Skin epidermis (tissue), 12 donors: ENCODE measurements at regions not wholly inside any gene's neighbourhood (a gene's known extent, or its start where the extent isn't known, plus 50 kb on each side); places are given as distances from the start of the nearest gene placed in this dataset.
"Not testable (repeated sequence)": the region's sequence is repeated elsewhere in the genome, so short reads cannot be mapped to it uniquely, and the experiment has no call there.

Experiments used
- H3K27ac ChIP-seq, 21 experiments: fragments of 200-600 bp; sonication (generic) in 11 of 21; one replicate each; pipeline ENCODE4 v1.5.0; 2020; ENCODE audit warnings: mild to moderate bottlenecking in 3 of 21, inconsistent platforms in 2 of 21, moderate library complexity in 2 of 21
- H3K4me3 ChIP-seq, 7 experiments: fragments of 200-600 bp; sonication (generic) in 2 of 7; one replicate each; pipeline ENCODE4 v1.5.0; 2020; ENCODE audit warnings: inconsistent platforms in 2 of 7, mild to moderate bottlenecking in 2 of 7, moderate library complexity in 1 of 7

DNA sequence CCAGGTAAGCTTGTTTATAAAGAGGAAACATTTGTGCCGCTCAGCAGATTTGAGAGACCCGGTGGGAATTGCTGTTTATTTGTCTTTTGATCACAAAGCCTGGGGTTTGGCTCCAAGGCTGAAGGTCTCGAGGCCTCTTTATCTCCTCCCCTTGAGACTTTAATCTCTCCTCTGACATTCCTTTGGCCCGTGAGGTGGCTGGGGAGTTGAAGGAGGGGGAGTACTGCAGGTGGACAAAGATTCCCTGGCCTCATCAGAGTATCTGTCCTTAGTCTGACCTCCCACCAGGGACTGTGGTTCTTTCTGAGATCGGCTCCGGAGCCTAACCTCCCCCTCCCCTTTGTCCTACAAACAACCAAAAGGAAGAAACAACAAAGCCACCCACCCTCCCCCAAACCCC, 216.5 kb downstream of the MID1IP1 start:
- Histone ChIP-seq H3K27ac (no peak overlapping the region), H3K4me3 (no peak overlapping the region)

GRCh38 chrX:39018541-39018940, 217.3 kb downstream of the MID1IP1 start:
- Histone ChIP-seq H3K27ac (no peak overlapping the region), H3K4me3 (no peak overlapping the region)

- H3K4me3 ChIP-seq = no peak overlapping the region
- no peak overlapping the region for H3K27ac ChIP-seq
Observed at GRCh38 chrX:39019056-39019455, 217.8 kb downstream of the MID1IP1 start.

DNA sequence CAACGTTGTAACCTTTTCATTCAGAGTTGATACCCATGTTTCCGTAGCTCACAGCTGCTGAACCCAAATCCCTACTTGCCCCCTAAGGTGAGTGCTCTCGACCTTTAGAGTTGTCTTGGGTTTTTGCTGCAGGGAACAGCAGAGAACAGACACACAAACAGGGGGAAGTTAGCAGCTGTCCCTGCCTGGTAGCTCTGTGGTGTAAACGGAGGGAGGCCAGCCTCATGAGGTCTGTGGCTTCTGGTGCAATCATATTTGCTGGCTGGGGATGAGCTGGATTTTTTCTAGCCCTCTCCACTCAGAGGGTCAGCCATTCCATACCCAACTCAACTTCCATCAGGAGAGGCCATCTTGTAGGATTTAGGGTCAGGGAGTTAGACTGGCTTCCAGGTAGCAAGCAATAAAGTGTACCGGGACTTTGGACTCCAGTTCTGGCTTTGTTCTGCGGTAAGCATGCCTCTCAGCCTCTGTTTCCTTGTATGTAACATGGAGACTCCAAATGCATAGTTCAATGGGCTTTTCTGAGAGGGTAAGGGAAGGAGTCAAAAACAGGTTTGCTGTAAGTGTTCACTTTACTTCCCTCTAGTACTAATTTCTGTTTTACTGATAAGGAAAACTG, 218.9 kb downstream of the MID1IP1 start:
- Histone ChIP-seq H3K27ac (no peak overlapping the region), H3K4me3 (no peak overlapping the region)

DNA sequence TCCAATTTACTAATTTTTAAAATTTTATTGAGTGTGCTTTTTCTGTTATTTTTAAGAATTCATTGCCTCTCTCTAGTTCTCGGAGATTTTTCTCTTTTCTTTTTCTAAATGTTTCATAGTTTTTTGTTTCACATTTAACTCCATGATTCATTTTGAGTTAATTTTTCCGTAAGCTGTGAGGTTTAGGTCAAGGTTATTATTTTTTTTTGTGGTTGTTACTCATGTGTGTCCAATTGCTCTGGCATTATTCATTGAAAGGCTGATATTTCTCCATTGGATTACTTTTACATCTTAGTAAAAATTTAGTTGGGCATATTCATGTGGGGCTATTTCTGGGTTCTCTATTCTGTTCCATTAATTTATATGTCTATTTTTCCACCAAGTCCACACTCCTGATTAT, 220.8 kb downstream of the MID1IP1 start:
- Histone ChIP-seq H3K4me3 (no peak overlapping the region), H3K27ac (no peak overlapping the region)

DNA sequence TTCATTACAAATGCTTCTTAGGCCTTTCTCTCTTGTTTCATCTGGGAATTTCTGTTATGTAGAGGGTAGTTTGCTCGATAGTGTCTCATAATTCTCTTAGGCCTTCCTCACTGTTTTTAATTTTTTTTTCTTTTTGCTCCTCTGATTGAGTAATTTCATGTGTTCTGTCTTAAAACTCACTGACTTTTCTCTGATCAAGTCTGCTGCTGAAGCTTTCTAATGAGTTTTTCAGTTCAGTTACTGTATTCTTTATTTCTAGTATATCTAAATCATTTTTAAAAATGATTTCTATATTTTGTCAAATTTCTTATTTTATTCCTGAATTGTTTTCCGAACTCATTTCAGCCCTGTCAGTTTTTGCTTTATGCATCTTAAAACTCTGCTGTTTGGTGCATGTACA, 228.0 kb downstream of the MID1IP1 start:
- Histone ChIP-seq H3K27ac (no peak overlapping the region), H3K4me3 (no peak overlapping the region)

DNA sequence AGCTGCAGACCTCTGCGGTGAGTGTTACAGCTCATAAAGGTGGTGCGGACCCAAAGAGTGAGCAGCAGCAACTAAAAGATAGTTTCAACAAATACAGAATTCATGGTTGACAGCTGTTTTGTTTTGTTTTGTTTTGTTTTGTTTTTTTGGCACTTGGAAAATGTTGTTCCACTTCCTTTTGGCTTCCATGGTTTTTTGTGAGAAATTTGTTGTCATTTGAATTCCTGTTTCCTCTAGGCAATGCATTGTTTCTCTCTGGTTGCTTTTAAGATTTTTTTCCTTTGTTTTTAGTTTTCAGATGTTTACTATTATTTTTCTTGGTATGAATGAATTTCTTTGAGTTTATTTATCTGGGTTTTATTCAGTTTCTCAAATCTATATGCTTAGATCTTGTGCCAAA, 229.4 kb downstream of the MID1IP1 start:
- no peak overlapping the region for H3K4me3 ChIP-seq
- no peak overlapping the region for H3K27ac ChIP-seq

- no peak overlapping the region for H3K27ac ChIP-seq
- H3K4me3 ChIP-seq = no peak overlapping the region
Observed at GRCh38 chrX:39039890-39040289, 238.6 kb downstream of the MID1IP1 start.

GRCh38 chrX:39043838-39044550, 242.7 kb downstream of the MID1IP1 start:
- no peak overlapping the region for H3K4me3 ChIP-seq
- no peak overlapping the region for H3K27ac ChIP-seq

- Histone ChIP-seq H3K27ac (no peak overlapping the region), H3K4me3 (no peak overlapping the region)
Observed at GRCh38 chrX:39047174-39047573, 245.9 kb downstream of the MID1IP1 start.

GRCh38 chrX:39049975-39050374, 248.7 kb downstream of the MID1IP1 start:
- H3K4me3 ChIP-seq = no peak overlapping the region
- H3K27ac ChIP-seq = no peak overlapping the region

GRCh38 chrX:39050427-39050826, 249.2 kb downstream of the MID1IP1 start:
- Histone ChIP-seq H3K4me3 (no peak overlapping the region), H3K27ac (no peak overlapping the region)

GRCh38 chrX:39052751-39053150, 251.5 kb downstream of the MID1IP1 start:
- Histone ChIP-seq H3K27ac (no peak overlapping the region), H3K4me3 (no peak overlapping the region)

DNA sequence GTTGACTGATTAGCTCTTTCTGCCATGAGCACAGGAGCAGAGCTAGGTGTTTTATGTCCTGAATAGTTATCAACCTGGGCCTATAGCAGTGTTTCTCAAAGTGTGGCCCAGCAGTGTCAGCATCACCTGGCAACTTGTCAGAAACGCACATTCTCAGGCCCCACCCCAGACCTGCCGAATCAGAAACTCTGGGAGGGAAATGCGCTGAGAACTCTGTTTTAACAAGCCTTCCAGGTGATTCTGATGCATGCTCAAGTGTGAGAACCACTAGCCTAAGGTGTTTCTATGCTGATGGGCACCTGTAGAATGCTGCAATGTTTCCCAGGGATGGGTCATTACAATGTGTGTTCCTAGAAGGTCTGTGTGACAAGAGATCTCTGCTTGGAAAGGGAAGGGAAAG, 257.5 kb downstream of the MID1IP1 start:
- no peak overlapping the region for H3K4me3 ChIP-seq

GRCh38 chrX:39059866-39060265, 258.6 kb downstream of the MID1IP1 start:
- Histone ChIP-seq H3K27ac (no peak overlapping the region), H3K4me3 (no peak overlapping the region)

More for the DNA sequence above, 257.5 kb downstream of the MID1IP1 start:
- no peak overlapping the region for H3K27ac ChIP-seq

DNA sequence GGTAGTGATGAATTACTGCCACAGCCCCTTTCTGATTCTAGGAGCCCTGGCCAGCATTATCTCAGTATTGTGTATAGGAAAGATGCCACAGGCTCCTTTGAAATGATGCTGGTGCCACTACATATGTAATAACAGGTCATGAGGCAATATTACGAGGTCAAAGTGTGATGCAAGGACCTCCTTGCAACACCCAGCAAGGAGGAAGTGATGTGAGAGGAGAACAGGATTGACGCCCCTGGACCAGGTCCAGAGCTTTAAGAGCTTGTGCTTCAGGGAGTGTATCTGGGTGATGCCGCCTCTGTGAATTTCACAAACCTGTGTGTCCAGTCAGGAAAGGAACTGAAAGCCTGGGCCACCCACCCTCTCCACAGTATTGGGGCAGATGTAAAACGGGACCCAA, 261.8 kb downstream of the MID1IP1 start:
- Histone ChIP-seq H3K4me3 (no peak overlapping the region), H3K27ac (no peak overlapping the region)

DNA sequence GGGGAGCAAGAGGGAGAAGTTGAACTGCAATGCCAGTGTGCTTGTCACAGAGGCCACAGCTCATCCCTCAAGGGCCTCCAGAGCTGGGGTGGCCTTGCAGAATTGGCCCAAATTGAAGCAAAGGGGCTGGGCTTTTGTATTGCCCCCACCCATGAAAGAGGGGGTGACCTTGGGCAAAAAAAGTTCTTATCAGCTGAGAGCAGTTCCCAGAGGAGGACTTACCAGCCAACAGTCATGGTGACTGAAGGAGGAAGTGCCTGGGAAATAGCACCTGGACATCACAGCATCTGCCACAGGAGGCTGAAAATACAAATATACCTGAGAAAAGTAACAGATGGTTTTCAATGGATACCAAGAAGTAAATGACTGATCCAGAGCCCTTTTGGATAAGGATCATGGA, 262.4 kb downstream of the MID1IP1 start:
- Histone ChIP-seq H3K27ac (no peak overlapping the region), H3K4me3 (no peak overlapping the region)

GRCh38 chrX:39065051-39065871, 264.0 kb downstream of the MID1IP1 start:
- no peak overlapping the region for H3K4me3 ChIP-seq

DNA sequence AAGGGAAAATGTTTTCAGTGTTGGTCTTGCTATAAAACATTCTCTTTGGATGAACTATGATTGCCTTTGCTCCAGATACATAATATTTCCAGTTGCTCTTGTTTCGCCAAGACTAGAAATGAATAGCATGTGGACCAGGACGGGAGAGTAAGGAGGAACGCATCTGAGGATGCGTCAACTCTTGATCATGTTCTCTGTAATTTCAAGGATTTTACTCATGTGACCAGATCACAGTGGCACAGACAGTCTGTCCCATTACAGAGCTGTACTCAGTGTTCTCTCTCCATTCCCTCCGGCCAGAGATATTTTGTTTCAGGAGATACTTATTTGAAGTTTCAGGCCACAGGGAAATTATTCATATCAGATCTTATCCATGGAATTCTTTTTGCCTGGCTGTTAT, 266.6 kb downstream of the MID1IP1 start:
- H3K27ac ChIP-seq = no peak overlapping the region

More at GRCh38 chrX:39065051-39065871, 264.0 kb downstream of the MID1IP1 start:
- H3K27ac ChIP-seq = no peak overlapping the region

GRCh38 chrX:39068634-39069033, 267.4 kb downstream of the MID1IP1 start:
- H3K27ac ChIP-seq, H3K4me3 ChIP-seq: not testable (repeated sequence)

More for the DNA sequence above, 266.6 kb downstream of the MID1IP1 start:
- H3K4me3 ChIP-seq = no peak overlapping the region

GRCh38 chrX:39070009-39070408, 268.8 kb downstream of the MID1IP1 start:
- no peak overlapping the region for H3K27ac ChIP-seq
- H3K4me3 ChIP-seq = no peak overlapping the region
